Prostate gland (tissue), 2 donors: ENCODE measurements at regions not wholly inside any gene's neighbourhood (a gene's known extent, or its start where the extent isn't known, plus 50 kb on each side); places are given as distances from the start of the nearest gene placed in this dataset.

Source experiments
- CTCF ChIP-seq, 4 experiments: fragments of 200-600 bp in 2 of 4; fragments of 450-650 bp in 2 of 4; sonication (generic) in 2 of 4; IDR thresholded peaks; 1 replicate in 3 of 4; 2 replicates in 1 of 4; pipeline ENCODE4 v1.5.1; 2016 to 2019; ENCODE audit warnings: antibody characterized with exemption in 4 of 4, mild to moderate bottlenecking in 2 of 4, moderate library complexity in 2 of 4
- POLR2A ChIP-seq: fragments of 450-650 bp; IDR thresholded peaks from one replicate; pipeline ENCODE4 v1.6.1; 2016; ENCODE audit warnings: antibody characterized with exemption, mild to moderate bottlenecking

GRCh38 chr11:33618351-33618710, 82.3 kb downstream of the C11orf91 start:
- no peak for TF ChIP-seq CTCF (IDR thresholded peaks at IDR 0.05)
- no peak for TF ChIP-seq POLR2A
